ENCODE measurements at regions not wholly inside any gene's neighbourhood (a gene's known extent, or its start where the extent isn't known, plus 50 kb on each side); places are given as distances from the start of the nearest gene placed in this dataset.

- no peak for DNase-seq
Measured at GRCh38 chr18:78557371-78557770, 422.2 kb upstream of the SALL3 start.

GRCh38 chr18:78558101-78558810, 421.4 kb upstream of the SALL3 start:
- DNase-seq = no peak

- DNase-seq = no peak
Measured at GRCh38 chr18:78558948-78559347, 420.7 kb upstream of the SALL3 start.

GRCh38 chr18:78559584-78559983, 420.0 kb upstream of the SALL3 start:
- DNase-seq = no peak

GRCh38 chr18:78561757-78562510, 417.7 kb upstream of the SALL3 start:
- no peak for DNase-seq

DNA sequence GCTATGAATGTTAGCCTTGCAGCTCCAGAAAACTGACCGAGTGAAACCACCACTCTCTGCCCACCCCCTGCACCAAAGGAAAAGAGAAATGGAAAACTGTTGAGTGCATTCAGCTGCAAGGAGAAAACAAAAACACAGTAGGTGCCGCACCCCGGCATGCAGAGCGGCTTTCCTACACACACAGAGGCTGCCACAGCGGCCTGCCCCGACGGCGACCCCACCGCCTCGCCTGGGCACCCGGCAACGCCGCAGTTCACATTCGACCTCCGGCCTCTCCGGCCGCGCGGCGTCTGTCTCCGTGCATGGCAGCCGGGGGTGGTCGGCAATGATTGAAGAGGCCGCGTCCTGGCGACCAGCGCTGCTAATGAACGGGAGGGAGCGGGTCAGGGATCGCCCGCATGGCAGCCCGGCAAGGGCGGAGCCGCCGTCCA, 417.1 kb upstream of the SALL3 start:
- DNase-seq = no peak

GRCh38 chr18:78563110-78563509, 416.5 kb upstream of the SALL3 start:
- no peak for DNase-seq

- DNase-seq = no peak
Measured at GRCh38 chr18:78564030-78564429, 415.6 kb upstream of the SALL3 start.

DNA sequence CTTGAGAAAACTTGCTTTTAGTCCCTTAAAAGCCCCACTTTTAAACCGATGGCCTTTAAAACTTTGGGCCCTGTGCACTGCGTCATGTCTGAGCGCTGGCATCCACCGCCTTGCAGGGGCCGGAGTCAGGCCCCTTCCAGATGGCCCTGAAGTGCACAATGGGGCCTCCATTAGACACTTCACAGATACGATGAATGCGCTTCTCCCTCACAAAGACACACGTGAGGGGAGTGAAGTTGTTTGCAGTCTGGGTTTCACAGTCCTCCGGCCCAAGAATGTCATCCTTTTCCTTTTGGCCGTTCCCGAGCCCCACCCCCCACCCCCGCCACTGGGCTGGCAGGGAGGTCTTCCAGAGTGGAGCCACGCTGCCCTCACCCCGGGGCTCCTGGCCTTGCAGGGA, 415.1 kb upstream of the SALL3 start:
- DNase-seq = no peak

GRCh38 chr18:78565240-78565639, 414.4 kb upstream of the SALL3 start:
- DNase-seq = no peak

GRCh38 chr18:78566065-78566464, 413.6 kb upstream of the SALL3 start:
- DNase-seq = no peak

- no peak for DNase-seq
Measured at GRCh38 chr18:78566720-78567119, 412.9 kb upstream of the SALL3 start.

DNA sequence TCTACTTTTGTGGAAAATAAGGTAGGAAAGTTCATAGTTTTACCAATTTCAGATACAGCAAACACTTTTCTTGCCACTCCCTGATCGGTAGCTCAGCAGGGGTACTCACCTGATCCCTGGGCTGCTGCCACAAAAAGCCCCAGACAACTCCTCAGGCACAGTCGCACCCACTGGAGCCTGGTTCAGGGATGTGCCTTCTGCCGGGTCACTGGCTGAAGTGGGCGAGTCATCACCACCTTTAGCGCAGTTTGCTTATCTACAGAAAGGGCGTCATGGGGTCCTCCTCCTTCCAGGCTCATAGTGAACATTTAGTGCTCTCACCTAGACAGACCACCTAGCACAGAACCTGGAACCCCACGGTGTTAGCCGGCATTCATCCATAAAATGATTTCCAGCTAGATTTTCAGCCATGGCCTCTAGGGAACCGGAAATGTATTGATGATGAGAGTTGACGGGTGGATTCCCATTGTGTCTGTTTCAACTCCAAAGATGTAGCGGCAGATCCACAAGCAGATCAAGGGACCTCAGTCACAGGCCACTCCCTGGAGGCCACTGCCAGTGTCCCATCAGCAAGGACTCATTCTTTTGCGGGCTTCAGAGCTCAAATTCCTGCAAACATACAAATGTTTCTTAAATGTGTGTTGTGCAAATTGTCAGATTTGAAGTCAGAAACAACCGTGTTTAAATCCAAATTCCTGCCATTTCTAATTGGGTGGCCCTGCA, 408.4 kb upstream of the SALL3 start:
- no peak for DNase-seq

GRCh38 chr18:78571831-78572347, 407.7 kb upstream of the SALL3 start:
- no peak for DNase-seq

DNA sequence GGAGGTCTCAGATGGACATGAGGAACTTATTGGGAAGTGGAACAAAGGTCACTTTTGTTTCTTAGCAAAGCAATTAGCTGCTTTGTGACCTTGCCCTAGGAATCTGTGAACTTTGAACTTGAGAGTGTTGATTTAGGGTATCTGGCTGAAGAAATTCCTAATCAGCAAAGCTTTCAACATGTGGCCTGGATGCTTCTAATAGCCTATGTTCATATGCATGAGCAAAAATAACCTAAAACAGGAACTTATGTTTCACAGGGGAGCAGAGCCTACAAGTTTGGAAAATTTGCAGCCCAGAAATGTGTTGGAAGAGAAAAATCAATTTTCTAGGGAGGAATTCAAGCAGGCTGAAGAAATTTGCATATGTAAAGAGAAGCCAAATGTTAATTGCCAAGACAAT, 405.8 kb upstream of the SALL3 start:
- DNase-seq = no peak

- DNase-seq = no peak
Measured at GRCh38 chr18:78576967-78577366, 402.7 kb upstream of the SALL3 start.

- DNase-seq = no peak
Measured at GRCh38 chr18:78579449-78579848, 400.2 kb upstream of the SALL3 start.

DNA sequence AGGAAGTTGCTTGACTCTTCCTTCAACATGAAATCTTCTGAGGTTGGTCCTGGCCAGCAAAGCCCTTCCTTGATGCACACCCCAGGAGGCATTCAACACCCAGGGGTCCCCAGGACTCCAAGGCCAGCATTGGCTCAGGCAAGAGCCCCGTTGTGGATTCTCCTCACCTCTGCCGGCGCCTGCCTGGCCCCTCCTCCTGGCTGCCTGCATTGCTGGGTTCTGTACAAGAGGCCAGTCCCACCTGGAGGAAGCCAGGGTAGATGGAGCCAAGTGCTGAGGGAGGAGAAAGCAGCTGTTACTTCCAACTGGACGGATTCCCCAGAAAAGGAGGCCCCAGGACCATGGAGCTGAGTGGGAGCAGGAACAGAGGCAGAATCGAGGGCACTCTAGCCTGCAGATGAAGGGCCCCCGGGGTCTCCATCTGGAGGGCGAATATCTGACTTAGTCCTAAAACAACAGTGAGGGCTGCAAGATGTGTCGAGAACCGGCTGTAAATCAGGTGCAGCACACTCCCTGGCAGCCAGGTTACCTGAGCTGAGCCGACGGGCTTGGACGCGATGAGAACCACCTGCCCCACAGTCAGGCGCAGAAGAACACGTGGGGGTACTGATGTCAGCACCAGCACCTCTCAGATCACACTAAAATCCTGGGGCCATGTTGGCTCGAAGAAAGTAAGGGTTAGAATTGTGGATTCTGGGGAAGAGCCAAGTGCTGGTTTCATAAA, 399.6 kb upstream of the SALL3 start:
- no peak for DNase-seq

GRCh38 chr18:78580835-78581339, 398.7 kb upstream of the SALL3 start:
- DNase-seq = no peak

DNA sequence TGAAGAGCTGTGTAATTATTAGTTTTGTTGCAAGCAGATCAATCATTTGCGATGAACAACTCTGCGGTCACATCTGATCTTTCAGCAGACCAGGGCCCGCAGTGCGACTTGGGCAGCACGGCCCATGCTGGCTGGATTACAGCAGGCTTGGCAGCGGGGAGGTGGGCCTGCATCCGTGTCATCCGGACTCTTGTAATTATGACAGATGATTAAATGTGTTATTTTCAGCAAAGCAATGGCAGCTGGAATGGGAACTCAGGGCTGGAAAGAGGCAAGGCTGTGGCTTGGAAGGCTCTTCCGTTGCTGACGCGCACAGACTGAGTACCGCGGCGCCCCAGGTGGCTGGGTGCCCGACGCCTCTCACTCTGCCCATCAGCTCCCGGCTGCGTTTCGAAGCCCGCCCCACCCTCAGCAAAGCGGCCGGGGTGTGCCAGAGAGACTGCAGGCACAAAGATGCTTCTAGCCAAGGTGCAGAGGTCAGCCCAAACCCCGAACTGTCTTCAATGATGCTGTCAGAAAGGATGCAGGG, 397.4 kb upstream of the SALL3 start:
- DNase-seq = no peak

- no peak for DNase-seq
Measured at GRCh38 chr18:78582898-78583738, 396.5 kb upstream of the SALL3 start.
